T-helper 2 cell (primary cell): ENCODE measurements at regions not wholly inside any gene's neighbourhood (a gene's known extent, or its start where the extent isn't known, plus 50 kb on each side); places are given as distances from the start of the nearest gene placed in this dataset.
"Not testable (repeated sequence)": the region's sequence is repeated elsewhere in the genome, so short reads cannot be mapped to it uniquely, and the experiment has no call there.

Experiments
- DNase-seq, 5 experiments: peaks; one replicate each; pipeline versions ENCODE4 v3.0.0 to v3.0.0-alpha.2; 2012 to 2022

- DNase-seq: no peak
Observed at GRCh38 chr1:64318428-64318827, 115.0 kb downstream of the UBE2U start.

- no peak for DNase-seq
Observed at GRCh38 chr1:64320007-64320406, 116.6 kb downstream of the UBE2U start.

- DNase-seq: no peak
Observed at GRCh38 chr1:64320470-64320869, 117.0 kb downstream of the UBE2U start.

- DNase-seq: no peak
Observed at GRCh38 chr1:64320922-64321614, 117.6 kb downstream of the UBE2U start.

- DNase-seq: no peak
Observed at GRCh38 chr1:64323054-64323453, 119.6 kb downstream of the UBE2U start.

GRCh38 chr1:64323882-64324281 is 120.5 kb downstream of the UBE2U start:
- no peak for DNase-seq

- no peak for DNase-seq
Observed at GRCh38 chr1:64325856-64326255, 122.4 kb downstream of the UBE2U start.

- no peak for DNase-seq
Observed at GRCh38 chr1:64327119-64327518, 123.7 kb downstream of the UBE2U start.

- DNase-seq: no peak
Observed at GRCh38 chr1:64328193-64328592, 124.8 kb downstream of the UBE2U start.

GRCh38 chr1:64330839-64331238 is 127.4 kb downstream of the UBE2U start:
- DNase-seq: no peak

GRCh38 chr1:64335636-64336035 is 132.2 kb downstream of the UBE2U start:
- no peak for DNase-seq

- no peak for DNase-seq
Observed at GRCh38 chr1:64337475-64337874, 132.5 kb upstream of the CACHD1 start.

GRCh38 chr1:64337926-64338325 is 132.0 kb upstream of the CACHD1 start:
- no peak for DNase-seq

GRCh38 chr1:64340361-64340760 is 129.6 kb upstream of the CACHD1 start:
- DNase-seq: no peak

- no peak for DNase-seq
Observed at GRCh38 chr1:64343105-64343822, 126.7 kb upstream of the CACHD1 start.

GRCh38 chr1:64343823-64344190 is 126.1 kb upstream of the CACHD1 start:
- DNase-seq: no peak

GRCh38 chr1:64348270-64348960 is 121.5 kb upstream of the CACHD1 start:
- DNase-seq: no peak

- DNase-seq: peak in 1 of 5 experiments; percentile 2
Observed at GRCh38 chr1:64348961-64349648, 120.8 kb upstream of the CACHD1 start.

GRCh38 chr1:64355534-64355933 is 114.4 kb upstream of the CACHD1 start:
- DNase-seq: not testable (repeated sequence)

GRCh38 chr1:64356636-64357256 is 113.2 kb upstream of the CACHD1 start:
- DNase-seq: no peak

- no peak for DNase-seq
Observed at GRCh38 chr1:64357422-64357821, 112.5 kb upstream of the CACHD1 start.

GRCh38 chr1:64358692-64359091 is 111.2 kb upstream of the CACHD1 start:
- no peak for DNase-seq

GRCh38 chr1:64361974-64362373 is 108.0 kb upstream of the CACHD1 start:
- no peak for DNase-seq
